ENCODE measurements at regions not wholly inside any gene's neighbourhood (a gene's known extent, or its start where the extent isn't known, plus 50 kb on each side); places are given as distances from the start of the nearest gene placed in this dataset.

- intact Hi-C loops (cut with micrococcal nuclease): no loop called here
- POLR2A ChIA-PET: no interaction called here
- ATAC-seq: no peak
Measured at GRCh38 chr12:77402716-77403115, 337.3 kb upstream of the E2F7 start.

GRCh38 chr12:77401770-77402081 is 336.4 kb upstream of the E2F7 start:
- intact Hi-C loops (cut with micrococcal nuclease): no loop called here
- ChIA-PET CTCF (interaction anchor here (1.4 kb wide), 1 partner anchor 22 kb away, joined by 3 read pairs; no protein-coding TSS in a partner anchor), POLR2A (no interaction called here)
- no peak for ATAC-seq
- H3K4me1 Mint-ChIP-seq (ENCODE audit: low read depth): no peaks in the 10 kb centered on the region
- no peak for TF ChIP-seq CTCF (IDR thresholded peaks at IDR 0.05)
- no peak for DNase-seq
- H3K27ac Mint-ChIP-seq: no peak overlapping the region
- H3K4me3 Mint-ChIP-seq: no peak overlapping the region
- H3K27me3 Mint-ChIP-seq: no peaks in the 10 kb centered on the region
- no peaks in the 10 kb centered on the region for H3K36me3 Mint-ChIP-seq (ENCODE audit: low read depth)
- no peaks in the 10 kb centered on the region for H3K9me3 Mint-ChIP-seq

More at GRCh38 chr12:77402716-77403115, 337.3 kb upstream of the E2F7 start:
- Mint-ChIP-seq H3K36me3 (ENCODE audit: low read depth) (no peaks in the 10 kb centered on the region), H3K9me3 (no peaks in the 10 kb centered on the region), H3K27ac (no peak overlapping the region), H3K4me3 (no peak overlapping the region), H3K4me1 (ENCODE audit: low read depth) (no peaks in the 10 kb centered on the region), H3K27me3 (no peaks in the 10 kb centered on the region)
- TF ChIP-seq CTCF (IDR thresholded peaks at IDR 0.05): no peak
- CTCF ChIA-PET: interaction anchor here (1.4 kb wide), 1 partner anchor 23 kb away, joined by 3 read pairs; no protein-coding TSS in a partner anchor
- no peak for DNase-seq

GRCh38 chr12:77401064-77401769 is 335.8 kb upstream of the E2F7 start:
- H3K27me3 Mint-ChIP-seq: no peaks in the 10 kb centered on the region
- ATAC-seq (no peak), DNase-seq (no peak)
- TF ChIP-seq CTCF (IDR thresholded peaks at IDR 0.05): no peak
- ChIA-PET CTCF (interaction anchor here (1.4 kb wide), 1 partner anchor 22 kb away, joined by 3 read pairs; no protein-coding TSS in a partner anchor), POLR2A (no interaction called here)
- H3K9me3 Mint-ChIP-seq: no peaks in the 10 kb centered on the region
- H3K27ac Mint-ChIP-seq: no peak overlapping the region
- intact Hi-C loops (cut with micrococcal nuclease): no loop called here
- H3K4me3 Mint-ChIP-seq: no peak overlapping the region
- no peaks in the 10 kb centered on the region for H3K36me3 Mint-ChIP-seq (ENCODE audit: low read depth)
- H3K4me1 Mint-ChIP-seq (ENCODE audit: low read depth): no peaks in the 10 kb centered on the region

DNA sequence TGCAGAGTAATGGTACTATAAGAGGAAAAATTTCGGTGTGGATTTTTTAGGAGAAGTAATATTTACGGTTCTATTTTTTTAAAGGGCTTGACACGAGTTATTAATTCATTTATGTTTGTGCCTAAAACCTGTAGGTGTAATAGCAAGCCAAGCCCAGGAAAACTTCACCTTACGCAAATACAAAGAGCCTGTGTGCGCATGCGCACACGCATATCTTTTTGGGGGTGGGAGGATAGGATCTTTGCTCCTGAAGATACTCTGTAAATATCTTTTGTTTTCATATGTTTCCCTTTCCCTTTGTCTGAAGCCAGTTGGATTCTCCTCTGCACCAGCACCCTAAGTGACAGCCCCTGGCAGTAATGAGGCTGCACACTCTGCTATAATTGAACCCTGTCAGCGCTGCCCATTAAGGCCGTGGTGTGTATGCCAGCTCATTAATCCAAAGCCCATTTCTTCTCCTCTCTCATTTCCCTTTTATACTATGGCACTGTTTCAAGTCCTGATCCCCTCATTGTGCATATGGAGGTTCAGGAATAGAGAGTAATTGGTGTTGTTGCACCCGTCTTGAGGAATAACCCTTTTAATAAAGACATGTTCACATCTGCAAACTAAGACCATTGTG is 327.2 kb upstream of the E2F7 start:
- H3K4me1 Mint-ChIP-seq (ENCODE audit: low read depth): no peaks in the 10 kb centered on the region
- H3K9me3 Mint-ChIP-seq: no peaks in the 10 kb centered on the region
- H3K27me3 Mint-ChIP-seq: no peaks in the 10 kb centered on the region
- ChIA-PET POLR2A (no interaction called here), CTCF (no interaction called here)
- no peaks in the 10 kb centered on the region for H3K36me3 Mint-ChIP-seq (ENCODE audit: low read depth)
- intact Hi-C loops (cut with micrococcal nuclease): no loop called here
- H3K4me3 Mint-ChIP-seq: no peak overlapping the region
- DNase-seq (no peak), ATAC-seq (no peak)
- TF ChIP-seq CTCF (IDR thresholded peaks at IDR 0.05): no peak
- no peak overlapping the region for H3K27ac Mint-ChIP-seq

- no peak for DNase-seq
- H3K4me3 Mint-ChIP-seq: no peak overlapping the region
- H3K27me3 Mint-ChIP-seq: no peaks in the 10 kb centered on the region
- no peaks in the 10 kb centered on the region for H3K9me3 Mint-ChIP-seq
- no peak overlapping the region for H3K27ac Mint-ChIP-seq
- H3K4me1 Mint-ChIP-seq (ENCODE audit: low read depth): no peaks in the 10 kb centered on the region
- POLR2A ChIA-PET: no interaction called here
- CTCF ChIA-PET: no interaction called here
- no peaks in the 10 kb centered on the region for H3K36me3 Mint-ChIP-seq (ENCODE audit: low read depth)
- intact Hi-C loops (cut with micrococcal nuclease): no loop called here
- ATAC-seq: no peak
- no peak for TF ChIP-seq CTCF (IDR thresholded peaks at IDR 0.05)
Measured at GRCh38 chr12:77388445-77389265, 323.3 kb upstream of the E2F7 start.
